GM23338 (cell line): ENCODE measurements at regions not wholly inside any gene's neighbourhood (a gene's known extent, or its start where the extent isn't known, plus 50 kb on each side); places are given as distances from the start of the nearest gene placed in this dataset.

Experiments
- ATAC-seq: fragments of 200-7000 bp; cut with Tn5 transposase; 3 replicates; pipeline ENCODE4 v1.9.1; 2020
- DNase-seq: peaks from one replicate; pipeline ENCODE4 v3.0.0-alpha.2; 2015; ENCODE audit warnings: low spot score
- H2AFZ ChIP-seq: fragments of 200-600 bp; sonication (generic); 2 replicates; pipeline ENCODE4 v1.8.0; 2016; ENCODE audit warnings: antibody characterized with exemption, mild to moderate bottlenecking, moderate library complexity
- H3F3A ChIP-seq: fragments of 200-600 bp; sonication (generic); replicated peaks from 2 replicates; pipeline ENCODE4 v1.8.0; 2017; ENCODE audit warnings: antibody characterized with exemption, mixed run types, low read depth
- H3K27ac ChIP-seq: fragments of 200-600 bp; sonication (generic); 2 replicates; pipeline ENCODE4 v1.6.1; 2016; ENCODE audit warnings: low read depth
- H3K27me3 ChIP-seq: fragments of 200-600 bp; sonication (generic); 2 replicates; pipeline ENCODE4 v1.8.0; 2016; ENCODE audit warnings: mild to moderate bottlenecking, mixed run types, moderate library complexity; ENCODE audit not compliant: insufficient read depth
- H3K36me3 ChIP-seq: fragments of 200-600 bp; sonication (generic); 2 replicates; pipeline ENCODE4 v1.8.0; 2016; ENCODE audit warnings: mild to moderate bottlenecking; ENCODE audit not compliant: insufficient read depth
- H3K4me1 ChIP-seq: fragments of 200-600 bp; sonication (generic); 2 replicates; pipeline ENCODE4 v1.8.0; 2016; ENCODE audit warnings: mild to moderate bottlenecking, moderate library complexity; ENCODE audit not compliant: insufficient read depth
- H3K4me2 ChIP-seq: fragments of 200-600 bp; sonication (generic); 2 replicates; pipeline ENCODE4 v1.7.1; 2017; ENCODE audit warnings: mixed run types
- H3K4me3 ChIP-seq: fragments of 200-600 bp; sonication (generic); 2 replicates; pipeline ENCODE4 v1.6.1; 2016; ENCODE audit warnings: mixed run types
- H3K79me2 ChIP-seq: fragments of 200-600 bp; sonication (generic); replicated peaks from 2 replicates; pipeline ENCODE4 v1.8.0; 2017; ENCODE audit warnings: mild to moderate bottlenecking; ENCODE audit not compliant: insufficient read depth
- H3K9me2 ChIP-seq: fragments of 200-600 bp; sonication (generic); 2 replicates; pipeline ENCODE4 v1.8.0; 2017; ENCODE audit not compliant: insufficient read depth
- H4K20me1 ChIP-seq: fragments of 200-600 bp; sonication (generic); replicated peaks from 2 replicates; pipeline ENCODE4 v1.8.0; 2017; ENCODE audit warnings: mild to moderate bottlenecking; ENCODE audit not compliant: insufficient read depth
- H3K27ac Mint-ChIP-seq: 2 replicates; pipeline ENCODE4 v1.8.0; 2020; ENCODE audit warnings: inconsistent platforms, mild to moderate bottlenecking, moderate library complexity, mixed read lengths
- H3K27me3 Mint-ChIP-seq: 3 replicates; pipeline ENCODE4 v1.8.0; 2022; ENCODE audit warnings: low read depth, mild to moderate bottlenecking, moderate library complexity, mixed read lengths, inconsistent platforms; ENCODE audit not compliant: insufficient read depth, poor library complexity
- H3K36me3 Mint-ChIP-seq: 3 replicates; pipeline ENCODE4 v1.8.0; 2021; ENCODE audit warnings: low read depth, mild to moderate bottlenecking, inconsistent platforms, moderate library complexity, mixed read lengths
- H3K4me1 Mint-ChIP-seq: 3 replicates; pipeline ENCODE4 v1.8.0; 2020; ENCODE audit warnings: mild to moderate bottlenecking, inconsistent platforms, mixed read lengths
- H3K4me3 Mint-ChIP-seq: 3 replicates; pipeline ENCODE4 v1.8.0; 2021; ENCODE audit warnings: moderate library complexity, mild to moderate bottlenecking, inconsistent platforms, mixed read lengths
- H3K9me3 Mint-ChIP-seq: 3 replicates; pipeline ENCODE4 v1.8.0; 2020; ENCODE audit warnings: moderate library complexity, mild to moderate bottlenecking, inconsistent platforms, mixed read lengths
- EZH2 ChIP-seq: fragments of 200-600 bp; sonication (generic); IDR thresholded peaks from one replicate; pipeline ENCODE4 v1.8.0; 2017; ENCODE audit warnings: antibody characterized with exemption, mild to moderate bottlenecking, low read depth; ENCODE audit not compliant: unreplicated experiment
- EZH2phosphoT487 ChIP-seq: fragments of 200-600 bp; sonication (generic); IDR thresholded peaks from one replicate; pipeline ENCODE4 v1.8.1; 2018; ENCODE audit warnings: antibody characterized with exemption; ENCODE audit not compliant: unreplicated experiment
- JUNB ChIP-seq: IDR thresholded peaks from one replicate; pipeline ENCODE4 v1.6.1; 2016; ENCODE audit warnings: antibody characterized with exemption; ENCODE audit not compliant: unreplicated experiment
- NANOG ChIP-seq: IDR thresholded peaks from 2 replicates; pipeline ENCODE4 v1.6.1; 2016; ENCODE audit warnings: antibody characterized with exemption, borderline replicate concordance
- POLR2AphosphoS5 ChIP-seq: IDR thresholded peaks from 2 replicates; pipeline ENCODE4 v1.6.1; 2016; ENCODE audit warnings: antibody characterized with exemption, low read depth
- ZNF114 ChIP-seq: fragments of 250-450 bp; sonication (Bioruptor Pico); IDR thresholded peaks from 2 replicates; pipeline ENCODE4 v1.5.0; 2020; ENCODE audit warnings: mild to moderate bottlenecking, moderate library complexity
- ZNF331 ChIP-seq: fragments of 250-450 bp; sonication (Bioruptor Pico); IDR thresholded peaks from 2 replicates; pipeline ENCODE4 v1.5.0; 2020; ENCODE audit warnings: low read depth, mild to moderate bottlenecking, moderate library complexity
- TF ChIP-seq, protein P1 (sequence below): IDR thresholded peaks from one replicate; pipeline ENCODE4 v1.6.1; 2018; ENCODE audit warnings: antibody characterized with exemption; ENCODE audit not compliant: unreplicated experiment
- TF ChIP-seq, protein P2 (sequence below): IDR thresholded peaks from 2 replicates; pipeline ENCODE4 v1.6.1; 2016; ENCODE audit warnings: antibody characterized with exemption
- TF ChIP-seq, protein P3 (sequence below): fragments of 250-450 bp; sonication (Bioruptor Pico); IDR thresholded peaks from 2 replicates; pipeline ENCODE4 v1.5.0; 2020; ENCODE audit warnings: mild to moderate bottlenecking, moderate library complexity

- TF ChIP-seq, protein P1, sequence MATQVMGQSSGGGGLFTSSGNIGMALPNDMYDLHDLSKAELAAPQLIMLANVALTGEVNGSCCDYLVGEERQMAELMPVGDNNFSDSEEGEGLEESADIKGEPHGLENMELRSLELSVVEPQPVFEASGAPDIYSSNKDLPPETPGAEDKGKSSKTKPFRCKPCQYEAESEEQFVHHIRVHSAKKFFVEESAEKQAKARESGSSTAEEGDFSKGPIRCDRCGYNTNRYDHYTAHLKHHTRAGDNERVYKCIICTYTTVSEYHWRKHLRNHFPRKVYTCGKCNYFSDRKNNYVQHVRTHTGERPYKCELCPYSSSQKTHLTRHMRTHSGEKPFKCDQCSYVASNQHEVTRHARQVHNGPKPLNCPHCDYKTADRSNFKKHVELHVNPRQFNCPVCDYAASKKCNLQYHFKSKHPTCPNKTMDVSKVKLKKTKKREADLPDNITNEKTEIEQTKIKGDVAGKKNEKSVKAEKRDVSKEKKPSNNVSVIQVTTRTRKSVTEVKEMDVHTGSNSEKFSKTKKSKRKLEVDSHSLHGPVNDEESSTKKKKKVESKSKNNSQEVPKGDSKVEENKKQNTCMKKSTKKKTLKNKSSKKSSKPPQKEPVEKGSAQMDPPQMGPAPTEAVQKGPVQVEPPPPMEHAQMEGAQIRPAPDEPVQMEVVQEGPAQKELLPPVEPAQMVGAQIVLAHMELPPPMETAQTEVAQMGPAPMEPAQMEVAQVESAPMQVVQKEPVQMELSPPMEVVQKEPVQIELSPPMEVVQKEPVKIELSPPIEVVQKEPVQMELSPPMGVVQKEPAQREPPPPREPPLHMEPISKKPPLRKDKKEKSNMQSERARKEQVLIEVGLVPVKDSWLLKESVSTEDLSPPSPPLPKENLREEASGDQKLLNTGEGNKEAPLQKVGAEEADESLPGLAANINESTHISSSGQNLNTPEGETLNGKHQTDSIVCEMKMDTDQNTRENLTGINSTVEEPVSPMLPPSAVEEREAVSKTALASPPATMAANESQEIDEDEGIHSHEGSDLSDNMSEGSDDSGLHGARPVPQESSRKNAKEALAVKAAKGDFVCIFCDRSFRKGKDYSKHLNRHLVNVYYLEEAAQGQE = no peak
- TF ChIP-seq JUNB (no peak), ZNF331 (CRISPR knock-in tag) (no peak), POLR2AphosphoS5 (no peak), EZH2 (no peak), NANOG (no peak), ZNF114 (no peak), EZH2phosphoT487 (no peak)
- TF ChIP-seq, protein P2, sequence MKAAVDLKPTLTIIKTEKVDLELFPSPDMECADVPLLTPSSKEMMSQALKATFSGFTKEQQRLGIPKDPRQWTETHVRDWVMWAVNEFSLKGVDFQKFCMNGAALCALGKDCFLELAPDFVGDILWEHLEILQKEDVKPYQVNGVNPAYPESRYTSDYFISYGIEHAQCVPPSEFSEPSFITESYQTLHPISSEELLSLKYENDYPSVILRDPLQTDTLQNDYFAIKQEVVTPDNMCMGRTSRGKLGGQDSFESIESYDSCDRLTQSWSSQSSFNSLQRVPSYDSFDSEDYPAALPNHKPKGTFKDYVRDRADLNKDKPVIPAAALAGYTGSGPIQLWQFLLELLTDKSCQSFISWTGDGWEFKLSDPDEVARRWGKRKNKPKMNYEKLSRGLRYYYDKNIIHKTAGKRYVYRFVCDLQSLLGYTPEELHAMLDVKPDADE = no peak
Measured at GRCh38 chr5:104001136-104001535, 438.5 kb upstream of the NUDT12 start (continued).

DNA sequence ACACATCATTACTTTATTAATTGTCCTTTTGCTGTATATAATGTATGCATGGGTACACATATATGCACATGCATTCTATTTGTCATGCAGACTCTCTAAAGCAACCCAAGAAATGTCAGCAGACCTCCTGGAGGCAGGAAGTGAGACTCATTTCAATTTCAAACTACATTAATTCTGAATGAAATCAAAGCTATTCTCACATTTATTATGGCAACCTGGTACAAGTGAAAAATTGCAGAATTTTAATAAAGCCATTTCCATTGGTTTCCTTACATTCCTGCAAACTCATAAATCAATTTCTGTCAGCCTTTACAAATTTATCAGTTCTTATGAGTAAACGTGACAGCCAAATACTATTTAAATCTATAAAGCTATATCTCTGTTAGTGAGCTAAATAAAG, 430.4 kb upstream of the NUDT12 start:
- ATAC-seq (no peak), DNase-seq (no peak)
- Histone ChIP-seq H4K20me1 (no peaks in the 10 kb centered on the region), H3F3A (no peaks in the 10 kb centered on the region), H3K4me3 (0 out of 2 replicates have a peak overlapping the region, but pooled peaks have one; percentile 5), H3K9me2 (peaks cover 3% of the 10 kb centered on the region; the same call in 1 of the 2 replicates), H3K4me1 (peaks cover 44% of the 10 kb centered on the region), H2AFZ (no peak overlapping the region), H3K4me2 (peak overlapping the region; percentile 19), H3K36me3 (no peaks in the 10 kb centered on the region), H3K79me2 (no peaks in the 10 kb centered on the region), H3K27ac (no peak overlapping the region), H3K27me3 (no peaks in the 10 kb centered on the region)
- Mint-ChIP-seq H3K27ac (peak overlapping the region; percentile 79), H3K27me3 (peaks cover 2% of the 10 kb centered on the region), H3K4me1 (peaks cover 33% of the 10 kb centered on the region), H3K4me3 (no peak overlapping the region), H3K9me3 (no peaks in the 10 kb centered on the region; the same call in 2 of the 3 replicates), H3K36me3 (no peaks in the 10 kb centered on the region; the same call in 2 of the 3 replicates)
- TF ChIP-seq NANOG (0 out of 2 replicates have a peak, but pooled peaks have one; percentile 10), EZH2 (no peak), ZNF331 (CRISPR knock-in tag) (no peak), ZNF114 (no peak)
- TF ChIP-seq, protein P3, sequence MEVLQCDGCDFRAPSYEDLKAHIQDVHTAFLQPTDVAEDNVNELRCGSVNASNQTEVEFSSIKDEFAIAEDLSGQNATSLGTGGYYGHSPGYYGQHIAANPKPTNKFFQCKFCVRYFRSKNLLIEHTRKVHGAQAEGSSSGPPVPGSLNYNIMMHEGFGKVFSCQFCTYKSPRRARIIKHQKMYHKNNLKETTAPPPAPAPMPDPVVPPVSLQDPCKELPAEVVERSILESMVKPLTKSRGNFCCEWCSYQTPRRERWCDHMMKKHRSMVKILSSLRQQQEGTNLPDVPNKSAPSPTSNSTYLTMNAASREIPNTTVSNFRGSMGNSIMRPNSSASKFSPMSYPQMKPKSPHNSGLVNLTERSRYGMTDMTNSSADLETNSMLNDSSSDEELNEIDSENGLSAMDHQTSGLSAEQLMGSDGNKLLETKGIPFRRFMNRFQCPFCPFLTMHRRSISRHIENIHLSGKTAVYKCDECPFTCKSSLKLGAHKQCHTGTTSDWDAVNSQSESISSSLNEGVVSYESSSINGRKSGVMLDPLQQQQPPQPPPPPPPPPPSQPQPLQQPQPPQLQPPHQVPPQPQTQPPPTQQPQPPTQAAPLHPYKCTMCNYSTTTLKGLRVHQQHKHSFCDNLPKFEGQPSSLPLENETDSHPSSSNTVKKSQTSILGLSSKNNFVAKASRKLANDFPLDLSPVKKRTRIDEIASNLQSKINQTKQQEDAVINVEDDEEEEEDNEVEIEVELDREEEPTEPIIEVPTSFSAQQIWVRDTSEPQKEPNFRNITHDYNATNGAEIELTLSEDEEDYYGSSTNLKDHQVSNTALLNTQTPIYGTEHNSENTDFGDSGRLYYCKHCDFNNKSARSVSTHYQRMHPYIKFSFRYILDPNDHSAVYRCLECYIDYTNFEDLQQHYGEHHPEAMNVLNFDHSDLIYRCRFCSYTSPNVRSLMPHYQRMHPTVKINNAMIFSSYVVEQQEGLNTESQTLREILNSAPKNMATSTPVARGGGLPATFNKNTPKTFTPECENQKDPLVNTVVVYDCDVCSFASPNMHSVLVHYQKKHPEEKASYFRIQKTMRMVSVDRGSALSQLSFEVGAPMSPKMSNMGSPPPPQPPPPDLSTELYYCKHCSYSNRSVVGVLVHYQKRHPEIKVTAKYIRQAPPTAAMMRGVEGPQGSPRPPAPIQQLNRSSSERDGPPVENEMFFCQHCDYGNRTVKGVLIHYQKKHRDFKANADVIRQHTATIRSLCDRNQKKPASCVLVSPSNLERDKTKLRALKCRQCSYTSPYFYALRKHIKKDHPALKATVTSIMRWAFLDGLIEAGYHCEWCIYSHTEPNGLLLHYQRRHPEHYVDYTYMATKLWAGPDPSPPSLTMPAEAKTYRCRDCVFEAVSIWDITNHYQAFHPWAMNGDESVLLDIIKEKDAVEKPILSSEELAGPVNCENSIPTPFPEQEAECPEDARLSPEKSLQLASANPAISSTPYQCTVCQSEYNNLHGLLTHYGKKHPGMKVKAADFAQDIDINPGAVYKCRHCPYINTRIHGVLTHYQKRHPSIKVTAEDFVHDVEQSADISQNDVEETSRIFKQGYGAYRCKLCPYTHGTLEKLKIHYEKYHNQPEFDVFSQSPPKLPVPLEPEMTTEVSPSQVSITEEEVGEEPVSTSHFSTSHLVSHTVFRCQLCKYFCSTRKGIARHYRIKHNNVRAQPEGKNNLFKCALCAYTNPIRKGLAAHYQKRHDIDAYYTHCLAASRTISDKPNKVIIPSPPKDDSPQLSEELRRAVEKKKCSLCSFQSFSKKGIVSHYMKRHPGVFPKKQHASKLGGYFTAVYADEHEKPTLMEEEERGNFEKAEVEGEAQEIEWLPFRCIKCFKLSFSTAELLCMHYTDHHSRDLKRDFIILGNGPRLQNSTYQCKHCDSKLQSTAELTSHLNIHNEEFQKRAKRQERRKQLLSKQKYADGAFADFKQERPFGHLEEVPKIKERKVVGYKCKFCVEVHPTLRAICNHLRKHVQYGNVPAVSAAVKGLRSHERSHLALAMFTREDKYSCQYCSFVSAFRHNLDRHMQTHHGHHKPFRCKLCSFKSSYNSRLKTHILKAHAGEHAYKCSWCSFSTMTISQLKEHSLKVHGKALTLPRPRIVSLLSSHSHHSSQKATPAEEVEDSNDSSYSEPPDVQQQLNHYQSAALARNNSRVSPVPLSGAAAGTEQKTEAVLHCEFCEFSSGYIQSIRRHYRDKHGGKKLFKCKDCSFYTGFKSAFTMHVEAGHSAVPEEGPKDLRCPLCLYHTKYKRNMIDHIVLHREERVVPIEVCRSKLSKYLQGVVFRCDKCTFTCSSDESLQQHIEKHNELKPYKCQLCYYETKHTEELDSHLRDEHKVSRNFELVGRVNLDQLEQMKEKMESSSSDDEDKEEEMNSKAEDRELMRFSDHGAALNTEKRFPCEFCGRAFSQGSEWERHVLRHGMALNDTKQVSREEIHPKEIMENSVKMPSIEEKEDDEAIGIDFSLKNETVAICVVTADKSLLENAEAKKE (CRISPR knock-in tag) = no peak
- TF ChIP-seq, protein P1 = no peak
